ENCODE measurements at regions not wholly inside any gene's neighbourhood (a gene's known extent, or its start where the extent isn't known, plus 50 kb on each side); places are given as distances from the start of the nearest gene placed in this dataset.

GRCh38 chr10:63878428-63878827 lies 357.2 kb downstream of the REEP3 start:
- H3K4me3 ChIP-seq (ENCODE audit: low read depth, low read length): no peak overlapping the region
- ChIA-PET CTCF (interaction anchor here (0.7 to 1.3 kb wide), 2 partner anchors 12 to 1381 kb away, joined by 4 read pairs; no protein-coding TSS in a partner anchor), POLR2A (no interaction called here)
- TF ChIP-seq REST (tag by site-specific recombination; IDR thresholded peaks at IDR 0.05) (no peak), HOXA7 (CRISPR knock-in tag; IDR thresholded peaks at IDR 0.05; ENCODE audit: borderline replicate concordance) (no peak), BCL11B (tag by site-specific recombination; IDR thresholded peaks at IDR 0.05; ENCODE audit: low read depth) (no peak), ZNF280D (tag by site-specific recombination; IDR thresholded peaks at IDR 0.05) (peak; percentile 88; the same call in 1 of the 2 replicates), ZNF350 (tag by site-specific recombination; IDR thresholded peaks at IDR 0.05) (no peak), SETDB1 (IDR thresholded peaks at IDR 0.05; ENCODE audit: insufficient read length, low read length) (peak; percentile 60), ELK4 (IDR thresholded peaks at IDR 0.05; ENCODE audit: borderline replicate concordance, low read depth, low read length) (no peak), GLIS1 (tag by site-specific recombination; IDR thresholded peaks at IDR 0.05) (no peak), HOXD13 (CRISPR knock-in tag; IDR thresholded peaks at IDR 0.05; ENCODE audit: borderline replicate concordance) (no peak), SCRT1 (tag by site-specific recombination; IDR thresholded peaks at IDR 0.05; ENCODE audit: borderline replicate concordance) (no peak)
- no peaks in the 10 kb centered on the region for H3K36me3 ChIP-seq (ENCODE audit: control insufficient read depth in 2 of 2, insufficient read depth in 1 of 2, low read length in 2 of 2)
- no peaks in the 10 kb centered on the region for H3K9me3 ChIP-seq (ENCODE audit: control insufficient read depth, insufficient read depth, low read depth, low read length)
- H3K27ac ChIP-seq (ENCODE audit: extremely low read depth, low read depth, low read length): no peak overlapping the region
- H3K4me1 ChIP-seq (ENCODE audit: control insufficient read depth, insufficient read depth, low read length): no peaks in the 10 kb centered on the region

GRCh38 chr10:63883861-63884260 lies 362.7 kb downstream of the REEP3 start:
- ChIA-PET POLR2A (no interaction called here), CTCF (interaction anchor here (1.1 to 2.1 kb wide), 2 partner anchors 12 to 18 kb away, joined by 3 to 11 read pairs; no protein-coding TSS in a partner anchor)
- H3K4me3 ChIP-seq (ENCODE audit: low read depth, low read length): no peak overlapping the region
- H3K27ac ChIP-seq (ENCODE audit: extremely low read depth, low read depth, low read length): no peak overlapping the region
- no peaks in the 10 kb centered on the region for H3K36me3 ChIP-seq (ENCODE audit: control insufficient read depth in 2 of 2, insufficient read depth in 1 of 2, low read length in 2 of 2)
- no peaks in the 10 kb centered on the region for H3K4me1 ChIP-seq (ENCODE audit: control insufficient read depth, insufficient read depth, low read length)
- H3K9me3 ChIP-seq (ENCODE audit: control insufficient read depth, insufficient read depth, low read depth, low read length): no peaks in the 10 kb centered on the region
- TF ChIP-seq ZNF169 (tag by site-specific recombination; IDR thresholded peaks at IDR 0.05): no peak
- TF ChIP-seq ZNF112 (tag by site-specific recombination; IDR thresholded peaks at IDR 0.05): no peak
- no peak for TF ChIP-seq ZNF138 (tag by site-specific recombination; IDR thresholded peaks at IDR 0.05; ENCODE audit: borderline replicate concordance)
- no peak for TF ChIP-seq KLF17 (tag by site-specific recombination; IDR thresholded peaks at IDR 0.05)
- TF ChIP-seq ZNF175 (tag by site-specific recombination; IDR thresholded peaks at IDR 0.05): no peak
- TF ChIP-seq ZNF19 (tag by site-specific recombination; IDR thresholded peaks at IDR 0.05; ENCODE audit: low read depth): no peak
